BLaER1 (cell line): ENCODE measurements at regions not wholly inside any gene's neighbourhood (a gene's known extent, or its start where the extent isn't known, plus 50 kb on each side); places are given as distances from the start of the nearest gene placed in this dataset.

Experiments used
- H3K27ac ChIP-seq: shearing (Covaris generic); formaldehyde crosslinking; 2 replicates; pipeline ENCODE4 v1.8.1; 2022
- H3K27me3 ChIP-seq: shearing (Covaris generic); formaldehyde crosslinking; 2 replicates; pipeline ENCODE4 v1.8.1; 2022
- H3K36me3 ChIP-seq: shearing (Covaris generic); formaldehyde crosslinking; 2 replicates; pipeline ENCODE4 v1.8.1; 2022
- H3K4me1 ChIP-seq: shearing (Covaris generic); formaldehyde crosslinking; 2 replicates; pipeline ENCODE4 v1.8.1; 2022
- H3K4me2 ChIP-seq: shearing (Covaris generic); formaldehyde crosslinking; 2 replicates; pipeline ENCODE4 v1.8.1; 2022
- H3K4me3 ChIP-seq: shearing (Covaris generic); formaldehyde crosslinking; 2 replicates; pipeline ENCODE4 v1.8.1; 2022
- H3K9ac ChIP-seq: shearing (Covaris generic); formaldehyde crosslinking; 2 replicates; pipeline ENCODE4 v1.8.1; 2022
- H3K9me3 ChIP-seq: shearing (Covaris generic); formaldehyde crosslinking; 2 replicates; pipeline ENCODE4 v1.8.1; 2022
- H4K20me1 ChIP-seq: shearing (Covaris generic); formaldehyde crosslinking; 2 replicates; pipeline ENCODE4 v1.8.1; 2022
- Cebpa-rat ChIP-seq: shearing (Covaris generic); IDR thresholded peaks from 2 replicates; pipeline ENCODE4 v1.8.1; 2022

GRCh38 chr14:32008602-32009193 lies 68.4 kb upstream of the ARHGAP5 start:
- peak overlapping the region; percentile 72; the same call in 1 of the 2 replicates for H3K9ac ChIP-seq
- no peaks in the 10 kb centered on the region for H4K20me1 ChIP-seq
- 0 out of 2 replicates have a peak overlapping the region, but pooled peaks have one; percentile 17 for H3K4me3 ChIP-seq
- no peaks in the 10 kb centered on the region for H3K27me3 ChIP-seq
- peak overlapping the region; percentile 82 for H3K4me2 ChIP-seq
- peaks cover 55% of the 10 kb centered on the region for H3K4me1 ChIP-seq
- H3K36me3 ChIP-seq = no peaks in the 10 kb centered on the region
- H3K9me3 ChIP-seq = no peaks in the 10 kb centered on the region
- peak overlapping the region; percentile 73 for H3K27ac ChIP-seq
- no peak for TF ChIP-seq Cebpa-rat

GRCh38 chr14:32009221-32009975 lies 67.7 kb upstream of the ARHGAP5 start:
- Histone ChIP-seq H4K20me1 (no peaks in the 10 kb centered on the region), H3K27ac (no peak overlapping the region; the same call in 1 of the 2 replicates), H3K4me1 (peaks cover 55% of the 10 kb centered on the region), H3K4me3 (no peak overlapping the region), H3K9me3 (no peaks in the 10 kb centered on the region), H3K9ac (no peak overlapping the region), H3K4me2 (peak overlapping the region; percentile 82; the same call in 1 of the 2 replicates), H3K27me3 (no peaks in the 10 kb centered on the region), H3K36me3 (no peaks in the 10 kb centered on the region)
- TF ChIP-seq Cebpa-rat = no peak

- no peak overlapping the region for H3K27ac ChIP-seq
- H3K9ac ChIP-seq = no peak overlapping the region
- no peaks in the 10 kb centered on the region for H3K27me3 ChIP-seq
- H3K36me3 ChIP-seq = no peaks in the 10 kb centered on the region
- H3K9me3 ChIP-seq = no peaks in the 10 kb centered on the region
- H4K20me1 ChIP-seq = no peaks in the 10 kb centered on the region
- TF ChIP-seq Cebpa-rat = no peak
- H3K4me2 ChIP-seq = peak overlapping the region; percentile 12; the same call in 1 of the 2 replicates
- H3K4me1 ChIP-seq = peaks cover 55% of the 10 kb centered on the region
- H3K4me3 ChIP-seq = no peak overlapping the region
Measured at GRCh38 chr14:32009976-32010581, 67.0 kb upstream of the ARHGAP5 start.

GRCh38 chr14:32010604-32011125 lies 66.4 kb upstream of the ARHGAP5 start:
- Histone ChIP-seq H3K4me1 (peaks cover 55% of the 10 kb centered on the region), H3K4me2 (peak overlapping the region; percentile 12; the same call in 1 of the 2 replicates), H3K4me3 (no peak overlapping the region), H3K9me3 (no peaks in the 10 kb centered on the region), H3K9ac (no peak overlapping the region), H3K27me3 (no peaks in the 10 kb centered on the region), H3K27ac (no peak overlapping the region), H4K20me1 (no peaks in the 10 kb centered on the region), H3K36me3 (no peaks in the 10 kb centered on the region)
- no peak for TF ChIP-seq Cebpa-rat

- Histone ChIP-seq H3K4me2 (0 out of 2 replicates have a peak overlapping the region, but pooled peaks have one; percentile 12), H4K20me1 (no peaks in the 10 kb centered on the region), H3K9me3 (no peaks in the 10 kb centered on the region), H3K27me3 (no peaks in the 10 kb centered on the region), H3K27ac (no peak overlapping the region), H3K4me1 (peaks cover 52% of the 10 kb centered on the region), H3K36me3 (no peaks in the 10 kb centered on the region), H3K9ac (no peak overlapping the region), H3K4me3 (no peak overlapping the region)
- no peak for TF ChIP-seq Cebpa-rat
Measured at GRCh38 chr14:32011225-32011624, 65.9 kb upstream of the ARHGAP5 start.

- Histone ChIP-seq H3K4me2 (no peak overlapping the region), H3K4me1 (peaks cover 43% of the 10 kb centered on the region), H3K4me3 (no peak overlapping the region), H3K27me3 (no peaks in the 10 kb centered on the region), H3K27ac (no peak overlapping the region), H3K9ac (no peak overlapping the region), H3K9me3 (no peaks in the 10 kb centered on the region), H3K36me3 (no peaks in the 10 kb centered on the region), H4K20me1 (no peaks in the 10 kb centered on the region)
- no peak for TF ChIP-seq Cebpa-rat
Measured at GRCh38 chr14:32012062-32012461, 65.0 kb upstream of the ARHGAP5 start.

GRCh38 chr14:32012571-32012970 lies 64.5 kb upstream of the ARHGAP5 start:
- H3K9ac ChIP-seq = no peak overlapping the region
- H3K27me3 ChIP-seq = no peaks in the 10 kb centered on the region
- H3K36me3 ChIP-seq = no peaks in the 10 kb centered on the region
- H3K27ac ChIP-seq = no peak overlapping the region
- no peaks in the 10 kb centered on the region for H3K9me3 ChIP-seq
- H4K20me1 ChIP-seq = no peaks in the 10 kb centered on the region
- no peak overlapping the region for H3K4me3 ChIP-seq
- no peak for TF ChIP-seq Cebpa-rat
- H3K4me1 ChIP-seq = peaks cover 38% of the 10 kb centered on the region
- no peak overlapping the region for H3K4me2 ChIP-seq

- Histone ChIP-seq H3K9me3 (no peaks in the 10 kb centered on the region), H3K4me2 (no peak overlapping the region)
- no peak for TF ChIP-seq Cebpa-rat
Measured at GRCh38 chr14:32013083-32013482, 64.0 kb upstream of the ARHGAP5 start.

GRCh38 chr14:32014057-32014456 lies 63.0 kb upstream of the ARHGAP5 start:
- no peaks in the 10 kb centered on the region for H3K36me3 ChIP-seq
- no peaks in the 10 kb centered on the region for H4K20me1 ChIP-seq

More at GRCh38 chr14:32013083-32013482, 64.0 kb upstream of the ARHGAP5 start:
- H3K27me3 ChIP-seq = no peaks in the 10 kb centered on the region
- no peak overlapping the region for H3K4me3 ChIP-seq
- H3K4me1 ChIP-seq = peaks cover 33% of the 10 kb centered on the region
- H4K20me1 ChIP-seq = no peaks in the 10 kb centered on the region
- no peak overlapping the region for H3K27ac ChIP-seq
- H3K9ac ChIP-seq = no peak overlapping the region
- no peaks in the 10 kb centered on the region for H3K36me3 ChIP-seq

GRCh38 chr14:32014498-32014897 lies 62.6 kb upstream of the ARHGAP5 start:
- no peaks in the 10 kb centered on the region for H3K36me3 ChIP-seq
- H3K27ac ChIP-seq = no peak overlapping the region
- no peak overlapping the region for H3K9ac ChIP-seq
- H3K4me2 ChIP-seq = no peak overlapping the region
- no peak overlapping the region for H3K4me3 ChIP-seq
- H3K9me3 ChIP-seq = no peaks in the 10 kb centered on the region
- peaks cover 28% of the 10 kb centered on the region for H3K4me1 ChIP-seq
- H4K20me1 ChIP-seq = no peaks in the 10 kb centered on the region
- no peaks in the 10 kb centered on the region for H3K27me3 ChIP-seq
- no peak for TF ChIP-seq Cebpa-rat

More at GRCh38 chr14:32014057-32014456, 63.0 kb upstream of the ARHGAP5 start:
- H3K27me3 ChIP-seq = no peaks in the 10 kb centered on the region
- H3K4me2 ChIP-seq = no peak overlapping the region
- peaks cover 31% of the 10 kb centered on the region for H3K4me1 ChIP-seq
- no peaks in the 10 kb centered on the region for H3K9me3 ChIP-seq
- no peak for TF ChIP-seq Cebpa-rat
- no peak overlapping the region for H3K27ac ChIP-seq
- no peak overlapping the region for H3K9ac ChIP-seq
- no peak overlapping the region for H3K4me3 ChIP-seq
